Lower leg skin (tissue), 3 donors: ENCODE measurements at regions not wholly inside any gene's neighbourhood (a gene's known extent, or its start where the extent isn't known, plus 50 kb on each side); places are given as distances from the start of the nearest gene placed in this dataset.
"Not testable (repeated sequence)": the region's sequence is repeated elsewhere in the genome, so short reads cannot be mapped to it uniquely, and the experiment has no call there.

Experiments
- DNase-seq, 2 donors: peaks; one replicate each; pipeline ENCODE4 v3.0.0-alpha.2; 2019; ENCODE audit warnings: low spot score in 2 of 2
- H3K4me3 ChIP-seq: fragments of 200-600 bp; sonication (generic); 2 replicates; pipeline ENCODE4 v1.5.1; 2017; ENCODE audit warnings: mild to moderate bottlenecking, low read depth; ENCODE audit not compliant: poor library complexity, severe bottlenecking
- WGBS, 2 donors: methylation state at CpG; one replicate each; pipeline ENCODE4 v1.1.5; 2018; 5-methylcytosine and 5-hydroxymethylcytosine counted together
- intact Hi-C: fragments of 100-400 bp; cut with DNase I; formaldehyde crosslinking; loops from one replicate; pipeline ENCODE4 v1.15.0; 2023; ENCODE audit warnings: low total_unique reads

DNA sequence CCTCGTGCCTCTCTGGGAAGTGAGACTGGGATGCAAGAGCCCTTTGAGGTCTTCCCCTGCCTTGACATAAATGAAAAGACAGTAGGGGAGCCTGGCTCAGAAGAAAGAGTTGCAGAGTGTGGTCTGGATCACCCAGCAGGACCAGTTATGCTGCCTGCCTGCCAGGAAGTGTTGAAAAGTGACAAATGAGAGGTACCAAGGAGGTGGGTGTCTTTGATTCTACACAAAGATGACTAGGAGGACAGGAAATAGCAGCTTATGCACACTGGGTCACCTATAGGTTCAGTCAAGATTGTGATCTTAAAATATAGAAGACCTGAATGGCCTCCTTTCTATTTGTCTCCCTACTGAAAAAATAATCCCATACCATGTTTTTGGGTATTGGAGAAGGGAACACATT, 137.6 kb downstream of the BCL2L11 start:
- no CpG with 5 or more reads among the region's 1 CpG for WGBS, 2 donors
- H3K4me3 ChIP-seq, DNase-seq, intact Hi-C loops: not testable (repeated sequence)

GRCh38 chr2:111262627-111263379, 142.1 kb downstream of the BCL2L11 start:
- intact Hi-C loops, H3K4me3 ChIP-seq, DNase-seq: not testable (repeated sequence)
- WGBS, 2 donors = 85 to 87% methylated on average over 3 to 5 of the region's 9 CpGs

- H3K4me3 ChIP-seq, DNase-seq, intact Hi-C loops: not testable (repeated sequence)
- WGBS, 2 donors = no CpG with 5 or more reads among the region's 7 CpGs
These were observed 142.8 kb downstream of the BCL2L11 start for GRCh38 chr2:111263380-111264017.

DNA sequence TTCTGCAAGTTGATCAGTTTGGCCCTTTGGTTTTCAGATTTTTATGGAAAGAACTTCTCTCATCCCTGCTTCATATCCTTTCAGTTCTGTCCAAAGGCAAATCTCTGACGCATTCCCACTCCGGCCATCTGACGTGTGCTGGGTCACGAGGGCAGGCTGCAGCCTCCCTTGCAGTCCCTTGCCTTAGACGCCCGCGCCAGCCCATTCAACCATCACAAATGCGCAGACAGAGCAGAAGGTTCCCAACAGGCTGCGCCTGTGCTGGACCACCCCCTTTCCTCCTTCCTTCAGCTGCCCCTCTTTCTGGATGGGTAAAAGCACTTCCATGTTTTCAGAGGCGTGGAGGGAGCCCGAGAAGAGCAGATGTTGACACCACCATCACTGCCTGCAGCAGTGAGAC, 144.2 kb downstream of the BCL2L11 start:
- WGBS, 2 donors = 94 to 98% methylated on average over 9 of the region's 11 CpGs
- H3K4me3 ChIP-seq, DNase-seq: not testable (repeated sequence)

DNA sequence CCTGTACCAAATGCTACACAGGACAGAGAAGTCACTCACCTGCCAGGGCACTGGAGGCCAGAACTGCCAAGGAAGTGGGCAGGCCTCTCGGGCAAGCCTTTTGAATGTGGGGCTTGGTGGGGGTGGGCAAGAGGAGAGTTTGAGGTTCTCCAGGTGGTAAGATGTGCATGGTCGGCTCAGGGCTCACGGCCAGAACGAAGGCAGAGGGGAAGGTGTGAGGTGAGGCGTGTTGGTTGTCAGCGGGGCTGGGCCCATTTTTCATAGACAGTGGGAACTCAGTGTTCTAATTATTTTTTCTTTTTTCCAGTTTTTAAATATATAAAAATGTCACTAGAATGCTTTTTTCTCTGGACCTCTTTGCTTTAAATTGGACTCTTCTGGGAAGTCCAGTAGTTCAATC, 145.8 kb downstream of the BCL2L11 start:
- H3K4me3 ChIP-seq, intact Hi-C loops, DNase-seq: not testable (repeated sequence)
- 93 to 95% methylated on average over 6 of the region's 6 CpGs for WGBS, 2 donors

More for the DNA sequence above, 144.2 kb downstream of the BCL2L11 start:
- intact Hi-C loops = not testable (repeated sequence)

DNA sequence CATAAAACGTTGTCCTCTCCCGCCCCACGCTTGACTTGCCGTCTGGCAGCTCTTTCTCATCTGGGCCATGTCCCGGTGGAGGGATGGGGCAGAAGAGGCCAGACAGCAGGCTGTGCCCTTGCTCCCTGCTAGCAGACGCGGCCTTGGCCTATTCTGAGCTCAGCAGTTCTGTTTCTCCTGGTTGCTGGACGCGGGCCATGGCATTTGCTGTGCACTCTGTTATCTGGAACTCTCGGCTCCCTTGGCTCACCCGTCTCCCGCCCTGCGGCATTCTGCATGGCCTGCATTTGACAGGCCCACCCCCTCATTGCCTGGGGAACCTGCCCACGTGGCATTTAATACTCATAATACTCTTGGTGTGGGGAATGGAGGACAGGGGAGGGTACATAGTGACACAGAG, 146.3 kb downstream of the BCL2L11 start:
- whole genome bisulfite sequencing, 2 donors = 50 to 61% methylated on average over 2 to 5 of the region's 14 CpGs
- DNase-seq, intact Hi-C loops, H3K4me3 ChIP-seq: not testable (repeated sequence)

DNA sequence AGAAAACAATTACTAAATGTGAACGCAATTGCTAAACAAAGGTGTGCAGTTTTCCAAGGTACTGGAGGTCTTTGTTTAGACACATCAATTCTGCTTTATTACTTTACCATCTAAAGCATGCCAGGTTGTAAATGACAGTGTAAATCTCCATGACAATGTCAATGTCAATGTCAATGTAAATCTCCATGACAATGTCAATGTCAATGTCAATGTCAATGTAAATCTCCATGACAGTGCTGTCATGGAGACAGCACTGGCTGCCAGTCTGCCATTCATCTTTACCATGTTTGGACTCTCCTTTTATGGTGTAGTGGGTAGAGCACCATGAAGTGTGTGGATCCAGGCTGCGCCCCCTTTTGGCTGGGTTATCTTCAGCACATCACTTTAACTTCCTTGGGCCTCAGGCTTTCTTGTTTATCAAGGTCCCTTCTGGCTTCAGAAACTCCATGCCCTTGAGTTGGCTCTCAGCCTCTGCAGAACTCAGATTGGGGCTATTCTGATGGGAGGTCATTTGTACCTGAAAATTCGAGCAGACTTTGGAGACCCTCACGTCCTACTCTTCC, 149.1 kb downstream of the BCL2L11 start:
- DNase-seq, H3K4me3 ChIP-seq, intact Hi-C loops: not testable (repeated sequence)
- WGBS, 2 donors = 83% methylated on average over 1 of the region's 4 CpGs; no CpG with 5 or more reads in 1 of the 2 donors

DNA sequence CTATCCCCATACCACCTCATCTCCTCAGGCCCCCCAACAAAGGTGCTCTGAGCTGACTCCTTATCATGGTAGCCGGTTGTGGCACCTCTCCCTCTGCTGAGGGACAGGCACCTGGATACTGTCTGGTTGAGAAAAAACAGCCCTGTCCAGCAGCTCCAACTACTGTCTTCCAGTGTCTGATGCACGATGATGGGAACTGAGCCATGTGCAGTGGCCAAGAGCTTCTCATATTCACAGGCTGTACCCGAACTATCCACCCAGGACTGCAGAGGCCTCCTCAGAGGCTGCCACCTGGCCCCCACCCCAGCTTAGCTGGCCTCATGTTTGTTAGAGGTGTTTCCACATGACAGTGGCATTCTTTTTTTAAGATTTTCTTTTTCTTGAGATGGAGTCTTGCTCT, 149.9 kb downstream of the BCL2L11 start:
- intact Hi-C loops, DNase-seq, H3K4me3 ChIP-seq: not testable (repeated sequence)
- 94% methylated on average over 2 of the region's 3 CpGs; no CpG with 5 or more reads in 1 of the 2 donors for WGBS, 2 donors

DNA sequence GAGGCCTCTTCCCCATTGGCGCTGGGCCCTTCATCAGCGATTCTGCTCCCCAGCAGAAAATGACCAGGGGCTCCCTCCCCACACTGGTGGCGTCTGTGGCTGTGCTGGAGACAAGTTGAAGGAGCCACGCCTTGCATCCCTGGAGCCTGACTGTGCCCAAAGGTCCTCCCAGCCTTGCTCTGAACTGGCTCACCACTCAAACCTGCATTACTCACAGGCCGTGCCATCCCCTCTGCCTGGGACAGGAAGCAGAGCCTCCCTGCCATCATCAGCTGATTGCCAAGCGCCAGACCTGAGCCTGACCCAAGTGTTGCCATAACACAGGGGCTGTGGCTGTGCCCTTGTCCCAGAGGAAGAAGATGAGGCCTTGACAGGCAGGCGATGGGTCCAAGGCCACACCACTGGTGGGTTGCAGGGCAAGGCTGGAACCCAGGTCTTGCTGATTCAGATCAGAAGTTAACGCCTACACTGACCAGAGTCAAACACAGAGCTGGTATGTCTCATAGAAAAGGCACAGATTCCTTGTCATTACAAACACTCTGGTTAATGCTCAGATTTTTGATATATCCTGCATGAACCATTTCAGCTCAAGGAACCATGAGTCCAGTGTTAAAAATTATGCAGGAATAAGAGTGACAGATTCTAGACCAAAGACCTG, 151.1 kb downstream of the BCL2L11 start:
- WGBS, 2 donors = 100% methylated on average over 1 to 2 of the region's 8 CpGs
- DNase-seq, intact Hi-C loops, H3K4me3 ChIP-seq: not testable (repeated sequence)

DNA sequence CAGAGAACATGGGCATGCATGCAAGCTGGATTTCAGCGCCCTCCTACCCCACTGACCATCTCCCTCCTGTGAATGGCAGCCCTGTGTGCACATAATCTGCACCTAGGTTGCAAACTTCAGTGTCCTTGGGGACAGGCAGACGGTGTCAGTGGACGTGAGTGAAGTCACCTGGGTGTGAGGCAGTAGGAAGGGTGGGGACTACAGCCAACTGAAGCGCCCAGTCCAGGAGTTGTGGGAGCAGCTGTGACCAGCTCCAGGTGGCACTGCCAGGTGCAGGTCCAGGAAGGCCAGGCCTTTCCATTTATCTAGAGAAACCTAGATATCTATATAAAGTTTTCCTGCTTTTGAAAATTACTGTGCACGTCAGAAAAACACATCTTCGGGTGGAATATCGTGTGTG, 152.3 kb downstream of the BCL2L11 start:
- H3K4me3 ChIP-seq, intact Hi-C loops, DNase-seq: not testable (repeated sequence)
- 71 to 76% methylated on average over 3 of the region's 7 CpGs for WGBS, 2 donors

- H3K4me3 ChIP-seq, intact Hi-C loops: not testable (repeated sequence)
- DNase-seq = peak in 1 of 2 donors; percentile 61
- WGBS, 2 donors = 67 to 83% methylated on average over 12 to 14 of the region's 15 CpGs
These were observed 154.5 kb downstream of the BCL2L11 start for GRCh38 chr2:111275047-111275853.

DNA sequence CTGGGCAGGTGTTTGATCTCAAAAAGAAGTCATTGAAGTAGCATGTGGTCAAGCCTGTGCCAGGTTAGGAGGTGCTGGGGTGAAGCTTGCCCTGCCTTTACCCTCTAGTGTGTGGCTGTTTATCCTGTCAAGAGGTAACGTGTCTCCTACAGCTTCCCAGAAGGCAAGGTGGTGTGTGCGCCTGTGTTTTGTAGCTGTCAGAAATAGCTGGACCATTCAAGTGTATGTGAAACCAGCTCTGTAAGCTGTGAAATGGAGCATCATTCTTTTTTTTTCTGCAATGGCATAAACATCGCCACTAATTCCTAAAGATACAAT, 155.1 kb downstream of the BCL2L11 start:
- H3K4me3 ChIP-seq, intact Hi-C loops: not testable (repeated sequence)
- 83% methylated on average over 2 of the region's 3 CpGs; no CpG with 5 or more reads in 1 of the 2 donors for WGBS, 2 donors
- peak in 1 of 2 donors; percentile 32 for DNase-seq

GRCh38 chr2:111278133-111278532, 157.4 kb downstream of the BCL2L11 start:
- H3K4me3 ChIP-seq, intact Hi-C loops, DNase-seq: not testable (repeated sequence)
- WGBS, 2 donors = 70 to 80% methylated on average over 1 to 3 of the region's 3 CpGs

GRCh38 chr2:111280709-111281286, 160.1 kb downstream of the BCL2L11 start:
- intact Hi-C loops, DNase-seq: not testable (repeated sequence)

More at GRCh38 chr2:111280709-111281286, 160.1 kb downstream of the BCL2L11 start:
- H3K4me3 ChIP-seq = not testable (repeated sequence)
- WGBS, 2 donors = 100% methylated on average over 2 of the region's 6 CpGs; no CpG with 5 or more reads in 1 of the 2 donors
